ENCODE measurements at regions not wholly inside any gene's neighbourhood (a gene's known extent, or its start where the extent isn't known, plus 50 kb on each side); places are given as distances from the start of the nearest gene placed in this dataset.
A peak's percentile ranks its signal among the peaks of the same experiment; 100 is the strongest.

DNA sequence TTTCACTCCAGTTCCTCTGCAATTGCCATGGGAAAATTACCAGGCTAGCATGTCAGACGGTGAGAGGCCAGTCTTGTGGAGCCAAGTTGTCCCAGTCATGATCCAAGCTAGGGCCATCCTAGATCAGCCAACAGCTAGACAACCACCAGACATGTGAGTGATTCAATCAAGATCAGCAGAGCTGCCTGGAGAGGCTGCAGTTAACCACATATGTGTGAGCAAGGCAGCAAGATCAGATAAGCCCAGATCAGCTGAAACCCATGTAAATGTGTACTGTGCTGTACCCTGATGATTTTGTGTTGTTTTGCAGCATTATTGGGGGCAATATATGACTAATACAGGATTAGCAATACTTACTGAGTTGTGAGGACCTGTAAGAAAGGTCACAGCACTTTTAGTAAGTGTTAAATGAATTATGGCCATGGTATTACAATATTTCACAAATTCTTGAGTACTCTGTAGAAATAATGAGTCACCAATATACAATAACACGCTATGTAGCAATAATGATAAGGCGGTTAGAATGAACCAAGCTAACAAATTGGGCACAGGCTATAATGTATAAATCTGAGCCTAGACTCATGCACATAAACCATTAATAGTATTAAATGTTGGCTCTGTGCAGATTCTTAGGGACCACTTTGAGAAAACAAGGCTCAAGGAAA is 91.4 kb downstream of the SUDS3 start:
- DNase-seq, result no peak
- intact Hi-C loops (cut with DNase I), result no loop called here
- no peaks in the 10 kb centered on the region for H3K4me1 ChIP-seq

DNA sequence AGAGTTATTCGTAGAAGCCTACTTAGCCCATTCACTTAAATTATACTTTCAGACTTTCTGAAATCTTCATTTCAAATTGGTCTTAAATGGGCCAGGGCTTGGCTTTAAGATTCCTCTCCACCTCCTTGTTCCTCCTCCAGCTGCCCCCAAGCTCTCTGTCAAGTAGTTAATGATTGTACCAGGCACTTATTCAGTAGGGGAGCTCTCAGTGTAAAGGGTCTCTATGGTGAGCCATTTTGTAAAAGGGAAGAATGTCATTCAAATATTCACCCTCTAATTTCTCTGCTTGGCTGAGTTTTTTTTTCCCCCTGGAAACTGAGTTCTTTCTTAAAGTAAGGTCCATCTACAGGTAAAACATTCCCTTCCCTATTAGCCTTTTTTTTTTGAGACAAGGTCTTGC is 96.6 kb downstream of the SUDS3 start:
- Histone ChIP-seq H3K36me3 (no peaks in the 10 kb centered on the region), H3K27ac (no peak overlapping the region), H3K4me1 (no peaks in the 10 kb centered on the region), H3K27me3 (no peaks in the 10 kb centered on the region), H3K9me3 (no peaks in the 10 kb centered on the region), H3K4me3 (no peak overlapping the region)
- TF ChIP-seq, protein P1, sequence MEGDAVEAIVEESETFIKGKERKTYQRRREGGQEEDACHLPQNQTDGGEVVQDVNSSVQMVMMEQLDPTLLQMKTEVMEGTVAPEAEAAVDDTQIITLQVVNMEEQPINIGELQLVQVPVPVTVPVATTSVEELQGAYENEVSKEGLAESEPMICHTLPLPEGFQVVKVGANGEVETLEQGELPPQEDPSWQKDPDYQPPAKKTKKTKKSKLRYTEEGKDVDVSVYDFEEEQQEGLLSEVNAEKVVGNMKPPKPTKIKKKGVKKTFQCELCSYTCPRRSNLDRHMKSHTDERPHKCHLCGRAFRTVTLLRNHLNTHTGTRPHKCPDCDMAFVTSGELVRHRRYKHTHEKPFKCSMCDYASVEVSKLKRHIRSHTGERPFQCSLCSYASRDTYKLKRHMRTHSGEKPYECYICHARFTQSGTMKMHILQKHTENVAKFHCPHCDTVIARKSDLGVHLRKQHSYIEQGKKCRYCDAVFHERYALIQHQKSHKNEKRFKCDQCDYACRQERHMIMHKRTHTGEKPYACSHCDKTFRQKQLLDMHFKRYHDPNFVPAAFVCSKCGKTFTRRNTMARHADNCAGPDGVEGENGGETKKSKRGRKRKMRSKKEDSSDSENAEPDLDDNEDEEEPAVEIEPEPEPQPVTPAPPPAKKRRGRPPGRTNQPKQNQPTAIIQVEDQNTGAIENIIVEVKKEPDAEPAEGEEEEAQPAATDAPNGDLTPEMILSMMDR (IDR thresholded peaks at IDR 0.05), result no peak
- no peak for TF ChIP-seq POLR2A (IDR thresholded peaks at IDR 0.05)
- TF ChIP-seq EP300 (IDR thresholded peaks at IDR 0.05), result no peak
- no peak for TF ChIP-seq POLR2AphosphoS5 (IDR thresholded peaks at IDR 0.05)
- intact Hi-C loops (cut with DNase I), result no loop called here
- 87 to 92% methylated on average over 1 of the region's 1 CpG for WGBS, 2 donors
- no peak for DNase-seq

More for the DNA sequence above, 91.4 kb downstream of the SUDS3 start:
- WGBS, 2 donors, result 81 to 84% methylated on average over 3 of the region's 3 CpGs
- no peak for TF ChIP-seq POLR2A (IDR thresholded peaks at IDR 0.05)
- no peak for TF ChIP-seq POLR2AphosphoS5 (IDR thresholded peaks at IDR 0.05)
- TF ChIP-seq, protein P1 (IDR thresholded peaks at IDR 0.05), result no peak
- no peaks in the 10 kb centered on the region for H3K27me3 ChIP-seq
- H3K9me3 ChIP-seq, result no peaks in the 10 kb centered on the region
- H3K4me3 ChIP-seq, result no peak overlapping the region
- H3K27ac ChIP-seq, result no peak overlapping the region
- no peaks in the 10 kb centered on the region for H3K36me3 ChIP-seq

DNA sequence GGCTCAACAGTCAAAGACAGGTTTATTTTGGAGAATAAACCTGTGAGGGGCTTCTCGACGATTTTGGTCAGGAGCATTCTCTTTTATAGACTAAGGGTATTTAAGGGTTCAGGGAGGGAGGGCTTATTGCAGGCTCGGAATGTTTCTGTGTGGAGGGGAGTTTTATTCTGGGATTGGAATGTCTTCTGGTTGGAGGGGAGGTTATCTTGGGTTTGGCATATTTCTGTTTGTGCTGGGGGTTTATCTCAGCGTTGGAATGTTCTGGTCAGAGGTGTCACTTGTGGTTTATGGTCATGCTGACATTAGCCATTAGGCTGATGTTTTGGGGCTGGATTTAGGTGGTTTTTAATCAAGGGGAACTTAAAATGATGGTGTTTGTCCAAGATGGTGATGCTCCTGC is 103.9 kb downstream of the SUDS3 start:
- H3K27ac ChIP-seq, result no peak overlapping the region
- intact Hi-C loops (cut with DNase I), result no loop called here
- no peak overlapping the region for H3K4me3 ChIP-seq
- no peaks in the 10 kb centered on the region for H3K9me3 ChIP-seq
- TF ChIP-seq POLR2AphosphoS5 (IDR thresholded peaks at IDR 0.05), result no peak
- no peak for TF ChIP-seq POLR2A (IDR thresholded peaks at IDR 0.05)
- TF ChIP-seq, protein P1 (IDR thresholded peaks at IDR 0.05), result no peak
- no peak for TF ChIP-seq EP300 (IDR thresholded peaks at IDR 0.05)
- no peaks in the 10 kb centered on the region for H3K27me3 ChIP-seq
- DNase-seq, result no peak
- no peaks in the 10 kb centered on the region for H3K4me1 ChIP-seq
- 54 to 80% methylated on average over 4 of the region's 4 CpGs for WGBS, 2 donors
- H3K36me3 ChIP-seq, result no peaks in the 10 kb centered on the region

DNA sequence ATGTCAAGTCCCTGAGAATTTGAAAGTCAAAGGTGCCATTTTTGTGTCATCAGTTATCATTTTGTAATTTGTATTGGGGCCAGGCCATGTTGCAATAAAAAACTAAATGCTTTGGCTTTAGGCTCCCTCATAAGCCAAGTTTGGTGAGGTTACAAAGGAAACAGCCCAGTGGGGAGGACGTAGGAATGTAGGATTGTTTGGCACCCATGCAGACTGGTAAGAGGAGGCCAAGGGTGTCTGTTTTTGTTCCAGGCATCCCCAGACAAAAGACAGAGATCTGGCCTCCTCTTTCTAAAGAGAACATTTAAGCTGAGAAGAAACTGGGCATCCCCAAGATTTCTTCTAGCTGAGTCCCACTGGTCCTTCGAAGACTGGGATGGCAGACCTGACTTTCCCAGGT is 111.7 kb downstream of the SUDS3 start:
- H3K27ac ChIP-seq, result peak overlapping the region in 3 of 4 donors; percentile 56 to 75 (median 71)
- peaks cover 0 to 26% (median 15%) of the 10 kb centered on the region in 4 donors for H3K4me1 ChIP-seq
- intact Hi-C loops (cut with DNase I), result loop anchor here (5.0 kb wide), 1 partner anchor 199 kb away; no protein-coding TSS in a partner anchor

DNA sequence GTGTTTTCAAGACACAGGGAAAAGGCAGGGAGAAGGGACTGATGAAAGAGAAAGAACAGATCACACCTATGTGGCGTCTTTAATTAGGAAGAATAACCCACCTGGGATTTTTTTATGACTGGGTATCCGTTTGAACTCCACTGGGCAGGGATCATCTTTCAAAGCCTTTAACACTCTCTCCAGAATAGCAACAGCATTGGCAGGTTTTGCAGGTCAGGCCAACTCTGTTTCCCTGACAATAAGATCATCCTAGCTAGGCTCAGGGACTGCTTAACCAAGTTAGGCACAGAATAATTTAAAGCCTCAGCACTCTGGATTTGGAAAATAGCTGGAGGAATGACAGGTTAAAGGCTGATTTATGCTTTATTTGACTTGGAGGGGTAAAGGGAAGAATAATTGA is 117.6 kb downstream of the SUDS3 start:
- Histone ChIP-seq H3K4me1 (peaks cover 0 to 43% (median 22%) of the 10 kb centered on the region in 4 donors), H3K9me3 (no peaks in the 10 kb centered on the region), H3K4me3 (no peak overlapping the region), H3K36me3 (no peaks in the 10 kb centered on the region), H3K27ac (peak overlapping the region in 3 of 4 donors; percentile 8 to 39 (median 33)), H3K27me3 (no peaks in the 10 kb centered on the region)
- DNase-seq, result no peak
- intact Hi-C loops (cut with DNase I), result loop anchor here (2.0 kb wide), 1 partner anchor 43 kb away; no protein-coding TSS in a partner anchor
- whole genome bisulfite sequencing, 2 donors, result 3 to 8% methylated on average over 2 of the region's 2 CpGs
- TF ChIP-seq, protein P1 (IDR thresholded peaks at IDR 0.05), result no peak
- no peak for TF ChIP-seq EP300 (IDR thresholded peaks at IDR 0.05)
- TF ChIP-seq POLR2AphosphoS5 (IDR thresholded peaks at IDR 0.05), result no peak
- no peak for TF ChIP-seq POLR2A (IDR thresholded peaks at IDR 0.05)

More for the DNA sequence above, 111.7 kb downstream of the SUDS3 start:
- Histone ChIP-seq H3K9me3 (peaks cover 0 to 4% (median 0%) of the 10 kb centered on the region in 4 donors), H3K36me3 (no peaks in the 10 kb centered on the region), H3K27me3 (no peaks in the 10 kb centered on the region), H3K4me3 (no peak overlapping the region)
- peak; percentile 74 for DNase-seq
- 56 to 67% methylated on average over 2 of the region's 2 CpGs for WGBS, 2 donors
- peak; percentile 64 to 83 (median 74) for TF ChIP-seq POLR2AphosphoS5 (IDR thresholded peaks at IDR 0.05)
- peak in 2 of 4 donors; percentile 46 to 79 for TF ChIP-seq EP300 (IDR thresholded peaks at IDR 0.05)
- no peak for TF ChIP-seq POLR2A (IDR thresholded peaks at IDR 0.05)

All from sigmoid colon (tissue), 6 donors.